ENCODE measurements at regions not wholly inside any gene's neighbourhood (a gene's known extent, or its start where the extent isn't known, plus 50 kb on each side); places are given as distances from the start of the nearest gene placed in this dataset.
A peak's percentile ranks its signal among the peaks of the same experiment; 100 is the strongest.

DNA sequence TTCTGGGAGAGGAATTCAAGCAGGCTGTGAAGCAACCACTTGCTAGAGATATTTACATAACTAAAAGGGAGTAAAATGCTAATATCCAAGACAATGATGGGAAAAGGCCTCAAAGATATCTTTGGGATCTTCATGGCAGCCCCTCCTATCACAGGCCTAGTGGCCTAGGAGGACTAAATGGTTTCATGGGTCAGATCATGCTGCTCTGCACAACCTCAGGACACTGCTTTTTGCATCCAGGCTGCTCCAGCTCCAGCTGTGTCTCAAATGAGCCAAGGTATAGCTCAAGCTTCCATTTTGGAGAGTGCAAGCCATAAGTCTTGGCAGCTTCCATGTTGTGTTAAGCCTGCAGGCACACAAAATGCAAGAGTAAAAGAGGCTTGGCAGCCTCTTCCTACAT is 195.6 kb upstream of the SSTR1 start:
- ATAC-seq (no peak), FAIRE-seq (no peak), DNase-seq (no peak)
- Histone ChIP-seq H3K9me3 (no peaks in the 10 kb centered on the region), H3K4me3 (no peak overlapping the region), H3K36me3 (no peaks in the 10 kb centered on the region), H3K4me1 (no peaks in the 10 kb centered on the region), H3K27ac (no peak overlapping the region), H3K27me3 (no peaks in the 10 kb centered on the region)
- no peak for TF ChIP-seq CTCF (IDR thresholded peaks at IDR 0.05)
- intact Hi-C loops (cut with DNase I): no loop called here

- H3K9me3 ChIP-seq: no peaks in the 10 kb centered on the region
- H3K4me1 ChIP-seq: no peaks in the 10 kb centered on the region
- intact Hi-C loops (cut with DNase I): no loop called here
- H3K27me3 ChIP-seq: no peaks in the 10 kb centered on the region
- WGBS, 2 donors: 61 to 64% methylated on average over 2 of the region's 2 CpGs
- no peak overlapping the region for H3K4me3 ChIP-seq
- DNase-seq (peak in 1 of 6 donors; percentile 9), ATAC-seq (peak; percentile 29 to 55 (median 47)), FAIRE-seq (no peak)
- TF ChIP-seq CTCF (IDR thresholded peaks at IDR 0.05): peak in 3 of 4 donors; percentile 11 to 26 (median 14)
- H3K27ac ChIP-seq: no peak overlapping the region
- no peaks in the 10 kb centered on the region for H3K36me3 ChIP-seq
Observed at GRCh38 chr14:38016497-38016896, 191.2 kb upstream of the SSTR1 start.

- no peak for TF ChIP-seq CTCF (IDR thresholded peaks at IDR 0.05)
- intact Hi-C loops (cut with DNase I): no loop called here
- Histone ChIP-seq H3K4me3 (no peak overlapping the region), H3K9me3 (no peaks in the 10 kb centered on the region), H3K4me1 (no peaks in the 10 kb centered on the region), H3K36me3 (no peaks in the 10 kb centered on the region), H3K27ac (no peak overlapping the region), H3K27me3 (no peaks in the 10 kb centered on the region)
- FAIRE-seq (no peak), DNase-seq (no peak), ATAC-seq (no peak)
- WGBS, 2 donors: 70 to 87% methylated on average over 2 of the region's 2 CpGs
Observed at GRCh38 chr14:38021861-38022260, 185.8 kb upstream of the SSTR1 start.

DNA sequence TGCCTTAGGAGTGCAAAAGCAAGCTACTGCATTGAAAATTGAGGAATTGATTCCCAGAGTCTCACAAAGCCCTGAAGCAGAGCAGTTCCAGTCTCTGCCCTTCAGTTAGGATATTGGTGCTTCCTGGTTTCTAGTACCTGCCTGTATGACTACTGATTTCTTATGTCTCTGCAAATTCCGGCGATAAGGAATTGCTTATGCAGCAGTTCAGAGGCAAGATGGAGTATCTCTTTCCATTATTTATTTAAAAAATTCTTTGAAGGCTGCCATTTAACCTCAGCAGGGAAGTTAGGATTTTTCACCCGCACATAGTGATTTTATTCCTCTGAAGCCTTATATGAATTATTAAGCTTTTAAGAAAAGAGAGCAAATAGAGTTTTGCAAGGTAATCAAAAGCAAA is 184.9 kb upstream of the SSTR1 start:
- no peaks in the 10 kb centered on the region for H3K27me3 ChIP-seq
- ATAC-seq: no peak
- no peaks in the 10 kb centered on the region for H3K4me1 ChIP-seq
- DNase-seq: no peak
- no peak for FAIRE-seq
- WGBS, 2 donors: 49 to 82% methylated on average over 3 of the region's 3 CpGs
- H3K9me3 ChIP-seq: no peaks in the 10 kb centered on the region
- H3K4me3 ChIP-seq: no peak overlapping the region
- intact Hi-C loops (cut with DNase I): no loop called here
- H3K27ac ChIP-seq: no peak overlapping the region
- H3K36me3 ChIP-seq: no peaks in the 10 kb centered on the region
- no peak for TF ChIP-seq CTCF (IDR thresholded peaks at IDR 0.05)

GRCh38 chr14:38038171-38038570 is 169.5 kb upstream of the SSTR1 start:
- ATAC-seq (no peak), FAIRE-seq (no peak), DNase-seq (no peak)
- intact Hi-C loops (cut with DNase I): no loop called here
- no peaks in the 10 kb centered on the region for H3K36me3 ChIP-seq
- no peaks in the 10 kb centered on the region for H3K9me3 ChIP-seq
- H3K27ac ChIP-seq: no peak overlapping the region
- H3K4me1 ChIP-seq: peaks cover 0 to 7% (median 0%) of the 10 kb centered on the region in 3 donors
- H3K4me3 ChIP-seq: no peak overlapping the region
- 89 to 91% methylated on average over 3 of the region's 3 CpGs for WGBS, 2 donors
- H3K27me3 ChIP-seq: no peaks in the 10 kb centered on the region
- TF ChIP-seq CTCF (IDR thresholded peaks at IDR 0.05): no peak
